ENCODE measurements at regions not wholly inside any gene's neighbourhood (a gene's known extent, or its start where the extent isn't known, plus 50 kb on each side); places are given as distances from the start of the nearest gene placed in this dataset.

DNA sequence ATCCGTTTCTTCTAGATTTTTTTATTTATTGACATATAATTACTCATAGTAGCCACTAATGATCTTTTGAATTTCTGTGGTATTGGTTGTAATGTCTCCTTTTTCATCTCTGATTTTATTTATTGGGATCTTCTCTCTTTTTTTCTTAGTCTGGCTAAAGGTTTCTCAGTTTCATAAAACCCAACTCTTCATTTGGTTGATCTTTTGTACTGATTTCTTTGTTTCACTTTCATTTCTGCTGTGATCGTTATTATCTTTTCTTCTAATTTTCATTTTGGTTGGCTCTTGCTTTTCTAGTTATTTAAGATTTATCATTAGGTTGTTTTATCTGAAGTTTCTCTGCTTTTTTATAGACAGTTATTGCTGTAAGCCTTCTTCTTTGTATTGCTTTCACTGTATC lies 463.6 kb upstream of the CRIM1 start:
- H3K4me3 ChIP-seq (ENCODE audit: low read depth, low read length) = no peak overlapping the region
- no peak for DNase-seq (ENCODE audit: low read depth)
- TF ChIP-seq, protein P1, sequence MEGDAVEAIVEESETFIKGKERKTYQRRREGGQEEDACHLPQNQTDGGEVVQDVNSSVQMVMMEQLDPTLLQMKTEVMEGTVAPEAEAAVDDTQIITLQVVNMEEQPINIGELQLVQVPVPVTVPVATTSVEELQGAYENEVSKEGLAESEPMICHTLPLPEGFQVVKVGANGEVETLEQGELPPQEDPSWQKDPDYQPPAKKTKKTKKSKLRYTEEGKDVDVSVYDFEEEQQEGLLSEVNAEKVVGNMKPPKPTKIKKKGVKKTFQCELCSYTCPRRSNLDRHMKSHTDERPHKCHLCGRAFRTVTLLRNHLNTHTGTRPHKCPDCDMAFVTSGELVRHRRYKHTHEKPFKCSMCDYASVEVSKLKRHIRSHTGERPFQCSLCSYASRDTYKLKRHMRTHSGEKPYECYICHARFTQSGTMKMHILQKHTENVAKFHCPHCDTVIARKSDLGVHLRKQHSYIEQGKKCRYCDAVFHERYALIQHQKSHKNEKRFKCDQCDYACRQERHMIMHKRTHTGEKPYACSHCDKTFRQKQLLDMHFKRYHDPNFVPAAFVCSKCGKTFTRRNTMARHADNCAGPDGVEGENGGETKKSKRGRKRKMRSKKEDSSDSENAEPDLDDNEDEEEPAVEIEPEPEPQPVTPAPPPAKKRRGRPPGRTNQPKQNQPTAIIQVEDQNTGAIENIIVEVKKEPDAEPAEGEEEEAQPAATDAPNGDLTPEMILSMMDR (conservative IDR thresholded peaks at IDR 0.05; ENCODE audit: low read depth, low read length) = no peak

DNA sequence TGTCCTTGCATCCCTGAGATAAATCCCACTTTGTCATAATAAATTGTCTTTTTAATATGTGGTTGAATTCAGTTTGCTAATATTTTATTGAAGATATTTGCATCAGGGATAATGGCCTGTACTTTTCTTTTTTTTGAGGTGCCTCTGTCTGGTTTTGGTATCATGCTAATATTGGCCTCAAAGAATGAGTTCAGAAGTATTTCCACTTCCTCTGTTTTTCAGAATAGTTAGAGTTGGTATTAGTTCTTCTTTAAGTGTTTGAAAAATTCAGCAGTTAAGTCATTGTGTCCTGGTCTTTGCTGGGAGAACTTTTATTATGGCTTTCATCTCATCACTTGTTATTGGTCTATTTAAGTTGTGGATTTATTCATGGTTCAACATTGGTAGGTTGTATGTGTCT lies 464.1 kb upstream of the CRIM1 start:
- no peak for DNase-seq (ENCODE audit: low read depth)
- TF ChIP-seq, protein P1 (conservative IDR thresholded peaks at IDR 0.05; ENCODE audit: low read depth, low read length) = no peak
- no peak overlapping the region for H3K4me3 ChIP-seq (ENCODE audit: low read depth, low read length)

DNA sequence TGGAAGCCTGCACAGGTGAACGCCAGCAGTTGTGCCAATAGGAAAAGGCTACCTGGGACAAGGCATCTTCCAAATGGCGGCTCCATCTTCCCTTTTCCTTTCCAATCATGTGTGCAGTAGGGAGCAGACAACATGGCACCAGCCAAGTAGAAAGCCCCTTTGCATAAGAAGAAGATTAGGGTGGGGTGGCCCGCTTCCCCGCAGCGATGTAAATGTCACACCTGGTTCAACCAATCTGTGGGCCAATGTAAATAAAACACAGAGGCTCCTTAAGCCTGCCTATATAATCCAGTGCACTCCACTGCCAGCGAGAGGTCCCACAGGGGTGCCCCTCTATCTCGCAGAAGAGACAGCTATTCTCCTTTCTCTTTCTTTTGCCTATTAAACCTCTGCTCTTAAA lies 468.4 kb upstream of the CRIM1 start:
- no peak for DNase-seq (ENCODE audit: low read depth)
- TF ChIP-seq, protein P1 (conservative IDR thresholded peaks at IDR 0.05; ENCODE audit: low read depth, low read length) = no peak
- H3K4me3 ChIP-seq (ENCODE audit: low read depth, low read length) = no peak overlapping the region

DNA sequence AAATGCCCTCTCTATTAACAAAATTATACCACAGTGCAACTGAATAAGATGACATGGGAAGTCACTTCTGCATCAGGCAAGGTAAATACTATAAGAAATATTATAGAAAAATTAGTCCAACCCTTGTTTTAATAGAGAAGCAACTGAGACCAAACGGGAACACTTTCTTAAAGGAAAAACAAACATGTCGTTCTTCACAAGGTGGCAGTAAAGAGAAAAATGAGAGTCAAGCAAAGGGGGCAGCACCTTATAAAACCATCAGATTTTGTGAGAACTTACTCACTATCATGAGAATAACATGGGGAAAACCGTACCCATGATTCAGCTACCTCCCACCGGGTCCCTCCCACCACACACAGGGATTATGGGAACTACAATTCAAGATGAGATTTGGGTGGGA lies 481.7 kb upstream of the CRIM1 start:
- no peak overlapping the region for H3K4me3 ChIP-seq (ENCODE audit: low read depth, low read length)
- TF ChIP-seq, protein P1 (conservative IDR thresholded peaks at IDR 0.05; ENCODE audit: low read depth, low read length) = no peak
- no peak for DNase-seq (ENCODE audit: low read depth)

DNA sequence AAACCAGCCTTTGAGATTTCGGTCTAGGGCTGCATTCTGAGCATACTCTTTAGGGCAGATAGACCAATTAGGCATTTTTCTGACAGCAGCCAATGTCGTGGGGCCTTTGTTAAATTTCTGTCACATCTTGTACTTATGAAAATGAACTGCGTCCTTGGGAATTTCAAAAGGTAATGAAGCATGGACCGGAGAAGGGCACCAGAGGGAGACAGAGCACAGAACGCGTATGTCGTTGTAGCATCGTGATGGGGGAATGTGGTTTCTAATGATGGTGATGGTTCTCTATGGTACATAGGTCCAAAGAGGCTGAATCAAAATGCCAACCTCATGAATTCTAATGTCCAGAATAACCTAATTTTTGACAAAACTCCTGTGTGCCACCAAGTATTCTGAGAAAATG lies 483.9 kb upstream of the CRIM1 start:
- DNase-seq (ENCODE audit: low read depth) = no peak
- TF ChIP-seq, protein P1 (conservative IDR thresholded peaks at IDR 0.05; ENCODE audit: low read depth, low read length) = peak; percentile 40
- no peak overlapping the region for H3K4me3 ChIP-seq (ENCODE audit: low read depth, low read length)

GRCh38 chr2:35870713-35871112 lies 484.9 kb upstream of the CRIM1 start:
- H3K4me3 ChIP-seq (ENCODE audit: low read depth, low read length) = no peak overlapping the region
- TF ChIP-seq, protein P1 (conservative IDR thresholded peaks at IDR 0.05; ENCODE audit: low read depth, low read length) = no peak
- no peak for DNase-seq (ENCODE audit: low read depth)

- DNase-seq (ENCODE audit: low read depth) = no peak
- TF ChIP-seq, protein P1 (conservative IDR thresholded peaks at IDR 0.05; ENCODE audit: low read depth, low read length) = no peak
- H3K4me3 ChIP-seq (ENCODE audit: low read depth, low read length) = no peak overlapping the region
These were observed 491.4 kb upstream of the CRIM1 start for GRCh38 chr2:35864141-35864540.
